ENCODE measurements at regions not wholly inside any gene's neighbourhood (a gene's known extent, or its start where the extent isn't known, plus 50 kb on each side); places are given as distances from the start of the nearest gene placed in this dataset.

DNA sequence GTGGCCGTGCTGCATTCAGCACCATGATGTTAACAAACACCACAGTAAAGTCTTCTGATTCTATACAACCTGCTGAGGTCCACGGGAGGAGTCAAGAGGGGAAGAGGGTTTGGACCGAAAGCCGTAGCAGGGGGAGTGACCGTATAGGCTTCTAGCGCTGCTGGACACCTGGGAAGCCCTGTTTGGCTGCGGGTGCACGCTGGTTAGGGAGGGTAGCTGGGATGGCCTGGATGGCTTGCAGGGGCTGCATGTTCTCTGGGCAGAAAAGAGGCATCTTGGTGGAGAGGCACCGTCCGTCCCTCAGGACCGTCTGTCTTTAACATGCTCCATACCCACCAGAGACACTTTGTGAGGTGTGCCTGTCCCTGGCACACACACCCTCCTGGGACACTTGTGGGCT lies 251.0 kb upstream of the IRX1 start:
- no peak for TF ChIP-seq POLR2AphosphoS5 (IDR thresholded peaks at IDR 0.05)
- TF ChIP-seq POLR2A (IDR thresholded peaks at IDR 0.05): no peak
- TF ChIP-seq, protein P1, sequence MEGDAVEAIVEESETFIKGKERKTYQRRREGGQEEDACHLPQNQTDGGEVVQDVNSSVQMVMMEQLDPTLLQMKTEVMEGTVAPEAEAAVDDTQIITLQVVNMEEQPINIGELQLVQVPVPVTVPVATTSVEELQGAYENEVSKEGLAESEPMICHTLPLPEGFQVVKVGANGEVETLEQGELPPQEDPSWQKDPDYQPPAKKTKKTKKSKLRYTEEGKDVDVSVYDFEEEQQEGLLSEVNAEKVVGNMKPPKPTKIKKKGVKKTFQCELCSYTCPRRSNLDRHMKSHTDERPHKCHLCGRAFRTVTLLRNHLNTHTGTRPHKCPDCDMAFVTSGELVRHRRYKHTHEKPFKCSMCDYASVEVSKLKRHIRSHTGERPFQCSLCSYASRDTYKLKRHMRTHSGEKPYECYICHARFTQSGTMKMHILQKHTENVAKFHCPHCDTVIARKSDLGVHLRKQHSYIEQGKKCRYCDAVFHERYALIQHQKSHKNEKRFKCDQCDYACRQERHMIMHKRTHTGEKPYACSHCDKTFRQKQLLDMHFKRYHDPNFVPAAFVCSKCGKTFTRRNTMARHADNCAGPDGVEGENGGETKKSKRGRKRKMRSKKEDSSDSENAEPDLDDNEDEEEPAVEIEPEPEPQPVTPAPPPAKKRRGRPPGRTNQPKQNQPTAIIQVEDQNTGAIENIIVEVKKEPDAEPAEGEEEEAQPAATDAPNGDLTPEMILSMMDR (IDR thresholded peaks at IDR 0.05): no peak
- TF ChIP-seq EP300 (IDR thresholded peaks at IDR 0.05): no peak
